ENCODE measurements at regions not wholly inside any gene's neighbourhood (a gene's known extent, or its start where the extent isn't known, plus 50 kb on each side); places are given as distances from the start of the nearest gene placed in this dataset.

- TF ChIP-seq EP300 (IDR thresholded peaks at IDR 0.05) (no peak), POLR2A (IDR thresholded peaks at IDR 0.05) (no peak), POLR2AphosphoS5 (IDR thresholded peaks at IDR 0.05) (no peak)
- TF ChIP-seq, protein P1, sequence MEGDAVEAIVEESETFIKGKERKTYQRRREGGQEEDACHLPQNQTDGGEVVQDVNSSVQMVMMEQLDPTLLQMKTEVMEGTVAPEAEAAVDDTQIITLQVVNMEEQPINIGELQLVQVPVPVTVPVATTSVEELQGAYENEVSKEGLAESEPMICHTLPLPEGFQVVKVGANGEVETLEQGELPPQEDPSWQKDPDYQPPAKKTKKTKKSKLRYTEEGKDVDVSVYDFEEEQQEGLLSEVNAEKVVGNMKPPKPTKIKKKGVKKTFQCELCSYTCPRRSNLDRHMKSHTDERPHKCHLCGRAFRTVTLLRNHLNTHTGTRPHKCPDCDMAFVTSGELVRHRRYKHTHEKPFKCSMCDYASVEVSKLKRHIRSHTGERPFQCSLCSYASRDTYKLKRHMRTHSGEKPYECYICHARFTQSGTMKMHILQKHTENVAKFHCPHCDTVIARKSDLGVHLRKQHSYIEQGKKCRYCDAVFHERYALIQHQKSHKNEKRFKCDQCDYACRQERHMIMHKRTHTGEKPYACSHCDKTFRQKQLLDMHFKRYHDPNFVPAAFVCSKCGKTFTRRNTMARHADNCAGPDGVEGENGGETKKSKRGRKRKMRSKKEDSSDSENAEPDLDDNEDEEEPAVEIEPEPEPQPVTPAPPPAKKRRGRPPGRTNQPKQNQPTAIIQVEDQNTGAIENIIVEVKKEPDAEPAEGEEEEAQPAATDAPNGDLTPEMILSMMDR (IDR thresholded peaks at IDR 0.05): peak in 2 of 4 experiments; percentile 6 to 21
Observed at GRCh38 chr12:111268738-111269572, 99.9 kb downstream of the PHETA1 start.

Data from sigmoid colon (tissue), 4 donors.